Ishikawa (cell line): ENCODE measurements at regions not wholly inside any gene's neighbourhood (a gene's known extent, or its start where the extent isn't known, plus 50 kb on each side); places are given as distances from the start of the nearest gene placed in this dataset.

Experiments used
- CEBPB ChIP-seq: IDR thresholded peaks from 2 replicates; pipeline ENCODE4 v1.6.1; 2012
- CREB1 ChIP-seq: IDR thresholded peaks from 2 replicates; pipeline ENCODE4 v1.6.1; 2012; ENCODE audit warnings: low read depth
- EGR1 ChIP-seq: IDR thresholded peaks from 2 replicates; pipeline ENCODE4 v1.6.1; 2012
- EP300 ChIP-seq: IDR thresholded peaks from 2 replicates; pipeline ENCODE4 v1.6.1; 2012; ENCODE audit warnings: borderline replicate concordance
- FOXM1 ChIP-seq: IDR thresholded peaks from 2 replicates; pipeline ENCODE4 v1.6.1; 2012; ENCODE audit warnings: low read depth, borderline replicate concordance
- MAX ChIP-seq: IDR thresholded peaks from 2 replicates; pipeline ENCODE4 v1.6.1; 2012
- NFIC ChIP-seq: IDR thresholded peaks from 2 replicates; pipeline ENCODE4 v1.6.1; 2012
- RAD21 ChIP-seq: IDR thresholded peaks from 2 replicates; pipeline ENCODE4 v1.6.1; 2012; ENCODE audit warnings: low read depth
- REST ChIP-seq: IDR thresholded peaks from 2 replicates; pipeline ENCODE4 v1.6.1; 2012; ENCODE audit warnings: low read depth, mild to moderate bottlenecking
- TAF1 ChIP-seq: IDR thresholded peaks from 2 replicates; pipeline ENCODE4 v1.6.1; 2012; ENCODE audit warnings: low read depth, mild to moderate bottlenecking
- TCF12 ChIP-seq: IDR thresholded peaks from 2 replicates; pipeline ENCODE4 v1.6.1; 2012; ENCODE audit warnings: low read depth
- TEAD4 ChIP-seq: IDR thresholded peaks from 2 replicates; pipeline ENCODE4 v1.6.1; 2012
- USF1 ChIP-seq: IDR thresholded peaks from 2 replicates; pipeline ENCODE4 v1.6.1; 2012
- YY1 ChIP-seq: IDR thresholded peaks from 2 replicates; pipeline ENCODE4 v1.6.1; 2012; ENCODE audit warnings: low read depth
- ZBTB7A ChIP-seq: IDR thresholded peaks from 2 replicates; pipeline ENCODE4 v1.6.1; 2012; ENCODE audit warnings: low read depth

DNA sequence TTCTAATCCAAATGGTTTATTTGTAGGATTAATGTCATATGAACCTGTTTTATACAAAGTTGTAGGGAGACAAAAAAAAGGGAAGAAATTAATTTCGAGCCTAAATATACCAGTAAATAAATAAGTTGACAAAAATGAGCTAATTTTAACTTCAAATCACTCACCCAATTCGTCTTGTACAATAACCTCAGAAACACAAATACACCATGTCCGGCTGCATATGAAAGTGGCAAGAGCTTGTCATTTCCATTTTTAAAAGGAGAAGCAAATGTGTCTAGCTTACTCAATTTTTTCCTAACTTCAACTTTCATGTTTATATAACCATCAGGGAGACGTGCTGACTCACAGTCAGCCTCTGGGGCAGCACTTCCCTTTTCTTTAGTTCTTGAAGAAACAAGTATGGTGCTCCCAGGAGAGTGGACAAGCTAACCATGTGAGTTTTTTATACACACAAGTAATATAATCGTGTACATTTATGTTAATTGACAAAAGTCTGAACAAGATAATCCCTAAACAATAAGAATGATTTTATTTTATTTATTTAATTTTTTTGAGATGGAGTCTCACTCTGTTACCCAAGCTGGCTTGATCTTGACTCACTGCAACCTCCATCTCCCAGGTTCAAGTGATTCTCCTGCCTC, 55.5 kb upstream of the SGK1 start:
- TF ChIP-seq REST (no peak), CEBPB (no peak), NFIC (no peak), TAF1 (no peak), EGR1 (no peak), EP300 (no peak), FOXM1 (no peak), TEAD4 (no peak)

DNA sequence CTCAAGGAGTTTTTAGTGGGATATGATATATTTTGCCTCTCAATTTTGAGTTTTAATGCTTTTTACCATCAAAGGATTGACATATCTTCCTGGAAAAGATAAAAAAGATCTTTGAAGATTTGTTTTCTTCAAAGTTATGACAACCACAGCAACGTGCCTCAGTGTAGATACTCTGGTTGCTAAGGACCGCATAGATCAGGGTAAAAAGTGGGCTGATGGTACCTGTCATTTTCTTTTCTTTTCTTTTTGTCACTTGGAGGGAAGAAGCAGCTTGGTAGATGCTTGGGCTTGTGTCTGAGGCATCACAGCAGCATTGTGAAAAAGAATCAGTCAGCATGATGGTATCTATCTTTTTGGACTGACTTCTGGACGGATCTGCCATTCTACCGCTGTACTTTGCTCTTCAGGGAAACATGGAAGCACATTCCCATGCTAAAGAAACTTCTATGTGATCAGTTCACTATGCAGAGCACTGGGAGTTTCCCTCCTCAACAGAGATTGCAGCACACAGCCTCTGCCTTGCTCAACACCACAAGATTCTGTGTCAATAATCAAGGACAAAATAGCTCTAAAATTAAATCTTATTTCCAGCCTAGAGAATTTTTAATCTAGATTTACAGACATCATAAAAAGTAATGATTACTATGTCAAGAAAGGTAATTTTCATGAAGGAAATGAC, 54.8 kb upstream of the SGK1 start:
- TF ChIP-seq ZBTB7A: no peak
- no peak for TF ChIP-seq TEAD4
- TF ChIP-seq EP300: no peak
- no peak for TF ChIP-seq CEBPB
- TF ChIP-seq RAD21: no peak
- no peak for TF ChIP-seq CREB1
- no peak for TF ChIP-seq NFIC
- no peak for TF ChIP-seq TCF12
- no peak for TF ChIP-seq YY1
- no peak for TF ChIP-seq FOXM1
- no peak for TF ChIP-seq EGR1
- no peak for TF ChIP-seq REST
- TF ChIP-seq USF1: no peak
- TF ChIP-seq MAX: no peak
- no peak for TF ChIP-seq TAF1

DNA sequence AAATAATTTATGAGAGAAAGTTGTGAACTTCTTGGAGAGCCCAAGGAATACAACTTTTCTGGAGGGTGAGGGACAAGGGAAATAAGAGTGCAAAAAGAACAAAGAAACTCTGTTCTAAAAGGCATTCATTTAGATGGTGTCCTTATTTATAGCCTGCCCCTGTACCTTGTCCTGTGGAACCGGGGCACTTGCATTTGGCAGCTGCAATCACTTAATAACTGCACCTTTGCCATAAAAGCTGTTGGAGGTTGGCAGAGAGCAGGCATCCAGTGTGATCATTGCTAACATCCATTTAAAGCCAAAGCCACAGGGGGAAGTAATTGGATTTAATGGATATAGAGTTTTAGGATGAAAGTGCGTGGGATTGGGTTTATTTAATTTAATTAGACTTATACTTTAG, 50.8 kb upstream of the SGK1 start:
- TF ChIP-seq CREB1 (no peak), RAD21 (no peak), NFIC (no peak), TCF12 (no peak), TEAD4 (no peak), USF1 (no peak), YY1 (no peak), ZBTB7A (no peak), EGR1 (no peak), CEBPB (no peak), REST (no peak), EP300 (no peak), FOXM1 (no peak), MAX (no peak), TAF1 (no peak)
